ENCODE measurements at regions not wholly inside any gene's neighbourhood (a gene's known extent, or its start where the extent isn't known, plus 50 kb on each side); places are given as distances from the start of the nearest gene placed in this dataset.

DNA sequence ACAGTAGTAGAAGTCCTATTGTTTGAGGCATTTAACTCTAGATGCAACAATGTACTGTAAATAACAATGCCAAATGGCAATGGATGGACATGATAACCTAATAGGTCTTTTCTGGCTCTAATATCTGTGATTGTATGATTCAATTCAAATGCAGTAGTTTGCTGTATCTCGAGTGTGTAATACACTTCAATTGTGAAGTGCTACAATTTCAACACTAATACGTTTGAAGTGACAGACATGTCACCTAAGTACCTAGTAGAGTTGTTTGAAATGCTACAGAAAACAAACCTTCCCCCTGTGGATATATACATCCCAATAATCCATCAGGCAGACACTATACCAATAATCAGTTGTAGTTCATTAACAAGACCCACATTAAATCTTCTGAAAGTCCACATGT, 305.9 kb upstream of the ITGA1 start:
- TF ChIP-seq, protein P1, sequence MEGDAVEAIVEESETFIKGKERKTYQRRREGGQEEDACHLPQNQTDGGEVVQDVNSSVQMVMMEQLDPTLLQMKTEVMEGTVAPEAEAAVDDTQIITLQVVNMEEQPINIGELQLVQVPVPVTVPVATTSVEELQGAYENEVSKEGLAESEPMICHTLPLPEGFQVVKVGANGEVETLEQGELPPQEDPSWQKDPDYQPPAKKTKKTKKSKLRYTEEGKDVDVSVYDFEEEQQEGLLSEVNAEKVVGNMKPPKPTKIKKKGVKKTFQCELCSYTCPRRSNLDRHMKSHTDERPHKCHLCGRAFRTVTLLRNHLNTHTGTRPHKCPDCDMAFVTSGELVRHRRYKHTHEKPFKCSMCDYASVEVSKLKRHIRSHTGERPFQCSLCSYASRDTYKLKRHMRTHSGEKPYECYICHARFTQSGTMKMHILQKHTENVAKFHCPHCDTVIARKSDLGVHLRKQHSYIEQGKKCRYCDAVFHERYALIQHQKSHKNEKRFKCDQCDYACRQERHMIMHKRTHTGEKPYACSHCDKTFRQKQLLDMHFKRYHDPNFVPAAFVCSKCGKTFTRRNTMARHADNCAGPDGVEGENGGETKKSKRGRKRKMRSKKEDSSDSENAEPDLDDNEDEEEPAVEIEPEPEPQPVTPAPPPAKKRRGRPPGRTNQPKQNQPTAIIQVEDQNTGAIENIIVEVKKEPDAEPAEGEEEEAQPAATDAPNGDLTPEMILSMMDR (IDR thresholded peaks at IDR 0.05): no peak
- no peak for TF ChIP-seq POLR2A (IDR thresholded peaks at IDR 0.05)
